Caco-2 (cell line): ENCODE measurements at regions not wholly inside any gene's neighbourhood (a gene's known extent, or its start where the extent isn't known, plus 50 kb on each side); places are given as distances from the start of the nearest gene placed in this dataset.

Experiments used
- BruUV-seq: library from RNA; stranded (reverse); fragments of 400-500 nt; replicated peaks from 2 replicates; lab custom pipeline; 2021; lab: Mats Ljungman, UMichigan
- CTCF ChIA-PET: fragments of 300-600 bp; sonication (Branson Sonifier 250); formaldehyde crosslinking; loops from one replicate; lab custom pipeline; 2022; ENCODE audit warnings: antibody characterized with exemption; lab: Charles Lee
- POLR2A ChIA-PET: fragments of 300-600 bp; sonication (Branson Sonifier 250); formaldehyde crosslinking; loops from one replicate; lab custom pipeline; 2022; ENCODE audit warnings: antibody characterized with exemption; lab: Charles Lee
- DNase-seq, 2 experiments: peaks; one replicate each; pipeline versions ENCODE4 v3.0.0 to v3.0.0-alpha.2; 2020 to 2022
- H3K27me3 ChIP-seq: replicated peaks from 2 replicates; pipeline ENCODE4 v1.6.0; 2011; ENCODE audit warnings: low read length; ENCODE audit not compliant: control insufficient read depth, insufficient read depth
- H3K36me3 ChIP-seq: 2 replicates; pipeline ENCODE4 v1.5.1; 2011; ENCODE audit warnings: low read length; ENCODE audit not compliant: control insufficient read depth, insufficient read depth
- H3K4me1 ChIP-seq: fragments of 250-450 bp; sonication (Bioruptor Pico); 2 replicates; pipeline ENCODE4 v1.5.1; 2020; ENCODE audit warnings: mild to moderate bottlenecking
- H3K4me3 ChIP-seq: 2 replicates; pipeline ENCODE4 v1.5.1; 2011; ENCODE audit warnings: low read depth, mild to moderate bottlenecking, control low read depth, low read length
- H3K9me3 ChIP-seq: fragments of 250-450 bp; sonication (Bioruptor Pico); 2 replicates; pipeline ENCODE4 v1.5.1; 2020; ENCODE audit warnings: mild to moderate bottlenecking, moderate library complexity
- H3K27ac Mint-ChIP-seq: one replicate; pipeline ENCODE4 v1.8.0; 2022; ENCODE audit warnings: mixed read lengths; ENCODE audit not compliant: unreplicated experiment
- H3K27me3 Mint-ChIP-seq: one replicate; pipeline ENCODE4 v1.8.0; 2022; ENCODE audit warnings: mixed read lengths; ENCODE audit not compliant: insufficient read depth, unreplicated experiment
- H3K36me3 Mint-ChIP-seq: one replicate; pipeline ENCODE4 v1.8.0; 2022; ENCODE audit warnings: mild to moderate bottlenecking, mixed read lengths; ENCODE audit not compliant: insufficient read depth, unreplicated experiment
- H3K4me1 Mint-ChIP-seq: one replicate; pipeline ENCODE4 v1.8.0; 2022; ENCODE audit warnings: low read depth, mixed read lengths; ENCODE audit not compliant: unreplicated experiment
- H3K4me3 Mint-ChIP-seq: one replicate; pipeline ENCODE4 v1.8.0; 2022; ENCODE audit warnings: mild to moderate bottlenecking, moderate library complexity, mixed read lengths; ENCODE audit not compliant: unreplicated experiment
- H3K9me3 Mint-ChIP-seq: one replicate; pipeline ENCODE4 v1.8.0; 2022; ENCODE audit warnings: mixed read lengths; ENCODE audit not compliant: unreplicated experiment
- CTCF ChIP-seq, 2 experiments: fragments of 200-600 bp in 1 of 2; IDR thresholded peaks; 1 replicate in 1 of 2; 2 replicates in 1 of 2; pipeline versions ENCODE4 v1.5.1 to v1.8.0; 2011 to 2022; ENCODE audit warnings: antibody characterized with exemption in 1 of 2, control low read depth in 1 of 2, inconsistent platforms in 1 of 2, low read depth in 1 of 2, low read length in 1 of 2, mild to moderate bottlenecking in 1 of 2, moderate library complexity in 1 of 2; ENCODE audit not compliant: insufficient read depth in 1 of 2, severe bottlenecking in 1 of 2, unreplicated experiment in 1 of 2
- intact Hi-C: fragments of 100-400 bp; cut with micrococcal nuclease; formaldehyde crosslinking; loops from one replicate; pipeline ENCODE4 v1.10.0; 2022; ENCODE audit not compliant: unreplicated experiment

- no peaks in the 10 kb centered on the region for H3K9me3 Mint-ChIP-seq
- POLR2A ChIA-PET = no interaction called here
- H3K4me1 Mint-ChIP-seq = no peaks in the 10 kb centered on the region
- CTCF ChIA-PET = no interaction called here
- Histone ChIP-seq H3K4me3 (no peak overlapping the region), H3K9me3 (0 out of 2 replicates have a peak, but pooled peaks cover 4% of the 10 kb centered on the region), H3K36me3 (no peaks in the 10 kb centered on the region), H3K27me3 (no peaks in the 10 kb centered on the region), H3K4me1 (no peaks in the 10 kb centered on the region)
- no peak for DNase-seq
- no peaks in the 10 kb centered on the region for H3K36me3 Mint-ChIP-seq
- TF ChIP-seq CTCF (IDR thresholded peaks at IDR 0.05; ENCODE audit: insufficient read depth in 1 of 2, low read depth in 1 of 2, low read length in 1 of 2, severe bottlenecking in 1 of 2, unreplicated experiment in 1 of 2) = no peak
- intact Hi-C loops = no loop called here
- no peak overlapping the region for H3K4me3 Mint-ChIP-seq
- H3K27me3 Mint-ChIP-seq = no peaks in the 10 kb centered on the region
- H3K27ac Mint-ChIP-seq = no peak overlapping the region
- BruUV-seq = no TSS peak
Observed at GRCh38 chr2:6010163-6010562, 318.0 kb downstream of the SOX11 start.

- Histone ChIP-seq H3K36me3 (no peaks in the 10 kb centered on the region), H3K9me3 (no peaks in the 10 kb centered on the region), H3K4me1 (no peaks in the 10 kb centered on the region), H3K27me3 (no peaks in the 10 kb centered on the region), H3K4me3 (no peak overlapping the region)
- CTCF ChIA-PET = no interaction called here
- Mint-ChIP-seq H3K27me3 (no peaks in the 10 kb centered on the region), H3K36me3 (no peaks in the 10 kb centered on the region), H3K9me3 (no peaks in the 10 kb centered on the region), H3K27ac (no peak overlapping the region), H3K4me1 (peaks cover 5% of the 10 kb centered on the region), H3K4me3 (no peak overlapping the region)
- DNase-seq = no peak
- POLR2A ChIA-PET = no interaction called here
- intact Hi-C loops = no loop called here
- BruUV-seq = no TSS peak
- no peak for TF ChIP-seq CTCF (IDR thresholded peaks at IDR 0.05; ENCODE audit: insufficient read depth in 1 of 2, low read depth in 1 of 2, low read length in 1 of 2, severe bottlenecking in 1 of 2, unreplicated experiment in 1 of 2)
Observed at GRCh38 chr2:6011921-6012320, 319.7 kb downstream of the SOX11 start.

GRCh38 chr2:6017736-6018286, 325.6 kb downstream of the SOX11 start:
- intact Hi-C loops = no loop called here
- BruUV-seq = no TSS peak
- H3K9me3 ChIP-seq = no peaks in the 10 kb centered on the region
- no peak overlapping the region for H3K4me3 ChIP-seq
- peaks cover 17% of the 10 kb centered on the region for H3K4me1 Mint-ChIP-seq
- H3K4me3 Mint-ChIP-seq = no peak overlapping the region
- CTCF ChIA-PET = no interaction called here
- H3K27ac Mint-ChIP-seq = no peak overlapping the region
- no peak for DNase-seq
- POLR2A ChIA-PET = no interaction called here
- no peaks in the 10 kb centered on the region for H3K27me3 ChIP-seq
- no peaks in the 10 kb centered on the region for H3K27me3 Mint-ChIP-seq
- no peaks in the 10 kb centered on the region for H3K36me3 ChIP-seq
- no peaks in the 10 kb centered on the region for H3K4me1 ChIP-seq
- H3K36me3 Mint-ChIP-seq = no peaks in the 10 kb centered on the region
- H3K9me3 Mint-ChIP-seq = peaks cover 11% of the 10 kb centered on the region
- no peak for TF ChIP-seq CTCF (IDR thresholded peaks at IDR 0.05; ENCODE audit: insufficient read depth in 1 of 2, low read depth in 1 of 2, low read length in 1 of 2, severe bottlenecking in 1 of 2, unreplicated experiment in 1 of 2)
